ENCODE measurements at regions not wholly inside any gene's neighbourhood (a gene's known extent, or its start where the extent isn't known, plus 50 kb on each side); places are given as distances from the start of the nearest gene placed in this dataset.

GRCh38 chr18:2466978-2467377 lies 104.3 kb downstream of the METTL4 start:
- DNase-seq (ENCODE audit: low read depth) = no peak
- TF ChIP-seq CTCF (IDR thresholded peaks at IDR 0.05; ENCODE audit: control insufficient read depth, insufficient read depth, low read depth, low read length, missing control alignments) = no peak

GRCh38 chr18:2468051-2468450 lies 103.3 kb downstream of the METTL4 start:
- no peak for DNase-seq (ENCODE audit: low read depth)
- no peak for TF ChIP-seq CTCF (IDR thresholded peaks at IDR 0.05; ENCODE audit: control insufficient read depth, insufficient read depth, low read depth, low read length, missing control alignments)

More at GRCh38 chr18:2466978-2467377, 104.3 kb downstream of the METTL4 start:
- no peak overlapping the region for H3K4me3 ChIP-seq (ENCODE audit: control insufficient read depth, low read depth, low read length)

GRCh38 chr18:2471523-2471922 lies 99.8 kb downstream of the METTL4 start:
- no peak for TF ChIP-seq CTCF (IDR thresholded peaks at IDR 0.05; ENCODE audit: control insufficient read depth, insufficient read depth, low read depth, low read length, missing control alignments)
- no peak for DNase-seq (ENCODE audit: low read depth)
- no peak overlapping the region for H3K4me3 ChIP-seq (ENCODE audit: control insufficient read depth, low read depth, low read length)

More at GRCh38 chr18:2468051-2468450, 103.3 kb downstream of the METTL4 start:
- no peak overlapping the region for H3K4me3 ChIP-seq (ENCODE audit: control insufficient read depth, low read depth, low read length)

- no peak for DNase-seq (ENCODE audit: low read depth)
- no peak for TF ChIP-seq CTCF (IDR thresholded peaks at IDR 0.05; ENCODE audit: control insufficient read depth, insufficient read depth, low read depth, low read length, missing control alignments)
- no peak overlapping the region for H3K4me3 ChIP-seq (ENCODE audit: control insufficient read depth, low read depth, low read length)
Observed at GRCh38 chr18:2478662-2479061, 92.6 kb downstream of the METTL4 start.

GRCh38 chr18:2480536-2480935 lies 90.8 kb downstream of the METTL4 start:
- H3K4me3 ChIP-seq (ENCODE audit: control insufficient read depth, low read depth, low read length) = no peak overlapping the region
- DNase-seq (ENCODE audit: low read depth) = no peak
- TF ChIP-seq CTCF (IDR thresholded peaks at IDR 0.05; ENCODE audit: control insufficient read depth, insufficient read depth, low read depth, low read length, missing control alignments) = no peak

- no peak for DNase-seq (ENCODE audit: low read depth)
- TF ChIP-seq CTCF (IDR thresholded peaks at IDR 0.05; ENCODE audit: control insufficient read depth, insufficient read depth, low read depth, low read length, missing control alignments) = no peak
- no peak overlapping the region for H3K4me3 ChIP-seq (ENCODE audit: control insufficient read depth, low read depth, low read length)
Observed at GRCh38 chr18:2482706-2483475, 88.4 kb downstream of the METTL4 start.

All from AG09309 (cell line).